HG03064 (cell line): ENCODE measurements at regions not wholly inside any gene's neighbourhood (a gene's known extent, or its start where the extent isn't known, plus 50 kb on each side); places are given as distances from the start of the nearest gene placed in this dataset.

Source experiments
- ATAC-seq: cut with Tn5 transposase; IDR thresholded peaks from one replicate; pipeline ENCODE4 v1.9.1; 2021; ENCODE audit warnings: low read depth; ENCODE audit not compliant: unreplicated experiment

- no peak for ATAC-seq
Measured at GRCh38 chr6:167764713-167765479, 61.8 kb upstream of the AFDN start.

- ATAC-seq: no peak
Measured at GRCh38 chr6:167766986-167767714, 59.6 kb upstream of the AFDN start.

GRCh38 chr6:167767715-167768107 lies 59.0 kb upstream of the AFDN start:
- ATAC-seq: no peak

- no peak for ATAC-seq
Measured at GRCh38 chr6:167768471-167769215, 58.1 kb upstream of the AFDN start.

- no peak for ATAC-seq
Measured at GRCh38 chr6:167769408-167770190, 57.1 kb upstream of the AFDN start.

GRCh38 chr6:167770291-167770955 lies 56.3 kb upstream of the AFDN start:
- ATAC-seq: no peak

GRCh38 chr6:167774881-167775280 lies 51.8 kb upstream of the AFDN start:
- ATAC-seq: no peak

- ATAC-seq: no peak
Measured at GRCh38 chr6:167776906-167777627, 49.6 kb upstream of the AFDN start.
